K562 (cell line): ENCODE measurements at regions not wholly inside any gene's neighbourhood (a gene's known extent, or its start where the extent isn't known, plus 50 kb on each side); places are given as distances from the start of the nearest gene placed in this dataset.
A peak's percentile ranks its signal among the peaks of the same experiment; 100 is the strongest.

Source experiments
- ATAC-seq: fragments of 200-7000 bp; cut with Tn5 transposase; 3 replicates; pipeline ENCODE4 v1.9.1; 2020; ENCODE audit warnings: moderate library complexity
- BruUV-seq: library from RNA; stranded (reverse); fragments of 400-500 nt; replicated peaks from 2 replicates; lab custom pipeline; 2021; lab: Mats Ljungman, UMichigan
- CTCF ChIA-PET: fragments of 300-600 bp; formaldehyde crosslinking; extraction: SDS; loops from one replicate; lab custom pipeline; 2021; ENCODE audit warnings: low intra/inter-chr PET ratio; lab: Yijun Ruan, JAX
- POLR2A ChIA-PET: fragments of 300-600, 350-650 bp; sonication (Branson Sonifier 250); formaldehyde crosslinking; extraction: SDS; loops from one replicate; lab custom pipeline; 2021; ENCODE audit warnings: antibody characterized with exemption, inconsistent platforms; lab: Yijun Ruan, JAX
- DNase-seq, 4 experiments: peaks; one replicate each; pipeline versions ENCODE4 v3.0.0 to v3.0.0-alpha.2; 2011 to 2018; ENCODE audit warnings: low spot score in 3 of 4, mixed read lengths in 3 of 4; ENCODE audit errors: extremely low read depth in 1 of 4
- FAIRE-seq: peaks from 2 replicates; lab custom pipeline; 2011; peaks lifted over from hg19 to GRCh38; lab: Jason Lieb, UNC
- H2AFZ ChIP-seq: 2 replicates; pipeline ENCODE4 v1.6.0; 2011; ENCODE audit warnings: low read depth, low read length, control low read depth, inconsistent platforms
- H3K27ac ChIP-seq: fragments of 200-600 bp; 3 replicates; pipeline ENCODE4 v1.8.0; 2011; ENCODE audit warnings: low read depth, mild to moderate bottlenecking, control low read depth, inconsistent platforms, low read length, moderate library complexity, mixed read lengths; ENCODE audit errors: extremely low read depth
- H3K27me3 ChIP-seq, 2 experiments: fragments of 300-600 bp in 1 of 2; 2 replicates in 1 of 2; 3 replicates in 1 of 2; pipeline versions ENCODE4 v1.6.0 to v1.8.0; 2011; ENCODE audit warnings: inconsistent platforms in 2 of 2, low read length in 2 of 2, mild to moderate bottlenecking in 1 of 2, mixed read lengths in 1 of 2, moderate library complexity in 1 of 2; ENCODE audit not compliant: control insufficient read depth in 2 of 2, insufficient read depth in 2 of 2
- H3K36me3 ChIP-seq: fragments of 300-600 bp; 3 replicates; pipeline ENCODE4 v1.8.0; 2011; ENCODE audit warnings: mild to moderate bottlenecking, low read length, inconsistent platforms; ENCODE audit not compliant: control insufficient read depth, insufficient read depth
- H3K4me1 ChIP-seq, 2 experiments: fragments of 200-600 bp in 1 of 2; replicated peaks in 1 of 2; 2 replicates in 1 of 2; 3 replicates in 1 of 2; pipeline versions ENCODE4 v1.5.1 to v1.8.0; 2011; ENCODE audit warnings: inconsistent platforms in 2 of 2, low read length in 2 of 2, mild to moderate bottlenecking in 1 of 2, mixed read lengths in 1 of 2, moderate library complexity in 1 of 2; ENCODE audit not compliant: control insufficient read depth in 2 of 2, insufficient read depth in 2 of 2
- H3K4me2 ChIP-seq: 2 replicates; pipeline ENCODE4 v1.6.1; 2011; ENCODE audit warnings: low read length, control low read depth, inconsistent platforms, mixed read lengths; ENCODE audit not compliant: insufficient read depth
- H3K4me3 ChIP-seq: fragments of 200-600 bp; sonication (generic), shearing (Covaris generic); 2 replicates; pipeline ENCODE4 v1.5.1; 2016; ENCODE audit warnings: control low read depth, inconsistent platforms
- H3K79me2 ChIP-seq: fragments of 200-600 bp; 3 replicates; pipeline ENCODE4 v1.8.0; 2011; ENCODE audit warnings: low read length, inconsistent platforms; ENCODE audit not compliant: control insufficient read depth, insufficient read depth
- H3K9ac ChIP-seq, 2 experiments: 2 replicates each; pipeline versions ENCODE4 v1.6.0 to v1.6.1; 2011; ENCODE audit warnings: low read depth in 2 of 2, low read length in 2 of 2, control low read depth in 1 of 2, inconsistent platforms in 1 of 2, mild to moderate bottlenecking in 1 of 2, mixed read lengths in 1 of 2; ENCODE audit not compliant: insufficient read depth in 1 of 2
- H3K9me1 ChIP-seq: one replicate; pipeline ENCODE4 v1.6.0; 2011; ENCODE audit warnings: inconsistent platforms, mild to moderate bottlenecking, low read length, moderate library complexity; ENCODE audit not compliant: control insufficient read depth, insufficient read depth
- H3K9me3 ChIP-seq: replicated peaks from 2 replicates; pipeline ENCODE4 v1.5.1; 2011; ENCODE audit warnings: low read depth, low read length, inconsistent platforms; ENCODE audit not compliant: control insufficient read depth, insufficient read depth
- H4K20me1 ChIP-seq: replicated peaks from 2 replicates; pipeline ENCODE4 v1.6.1; 2011; ENCODE audit warnings: low read length, inconsistent platforms, mixed read lengths; ENCODE audit not compliant: control insufficient read depth, insufficient read depth
- CBX5 ChIP-seq: IDR thresholded peaks from 2 replicates; pipeline ENCODE4 v1.6.1; 2014; ENCODE audit warnings: low read depth, borderline replicate concordance
- COPS2 ChIP-seq: fragments of 450-650 bp; conservative IDR thresholded peaks from 2 replicates; pipeline ENCODE4 v1.6.1; 2016; ENCODE audit warnings: mild to moderate bottlenecking, moderate library complexity
- CREM ChIP-seq: IDR thresholded peaks from 2 replicates; pipeline ENCODE4 v1.6.1; 2014; ENCODE audit warnings: antibody characterized with exemption, low read depth
- OTX1 ChIP-seq: fragments of 450-650 bp; formaldehyde crosslinking; IDR thresholded peaks from 2 replicates; pipeline ENCODE4 v1.4.0; 2022; ENCODE audit warnings: mild to moderate bottlenecking
- PTRF ChIP-seq: fragments of 450-650 bp; IDR thresholded peaks from 2 replicates; pipeline ENCODE4 v1.6.1; 2016; ENCODE audit warnings: mild to moderate bottlenecking, missing genetic modification characterization, missing compliant biosample characterization
- RAD51 ChIP-seq: fragments of 450-650 bp; IDR thresholded peaks from 2 replicates; pipeline ENCODE4 v1.7.1; 2016; ENCODE audit warnings: low read depth, mild to moderate bottlenecking, borderline replicate concordance
- ZBTB17 ChIP-seq: fragments of 450-650 bp; formaldehyde crosslinking; IDR thresholded peaks from 2 replicates; pipeline ENCODE4 v1.4.0; 2020; ENCODE audit warnings: mild to moderate bottlenecking
- ZFPM2 ChIP-seq: fragments of 250-450 bp; sonication (Bioruptor Pico); IDR thresholded peaks from 2 replicates; pipeline ENCODE4 v1.5.1; 2022; ENCODE audit warnings: mild to moderate bottlenecking
- ZNF143 ChIP-seq: sonication (generic); formaldehyde crosslinking; IDR thresholded peaks from 2 replicates; pipeline ENCODE4 v1.9.0; 2022; ENCODE audit warnings: mild to moderate bottlenecking, missing genetic modification reagents
- ZNF217 ChIP-seq: sonication (generic); formaldehyde crosslinking; IDR thresholded peaks from 2 replicates; pipeline ENCODE4 v1.8.0; 2022; ENCODE audit warnings: mild to moderate bottlenecking, missing genetic modification reagents
- ZNF282 ChIP-seq: sonication (generic); formaldehyde crosslinking; IDR thresholded peaks from 2 replicates; pipeline ENCODE4 v1.8.1; 2023; ENCODE audit warnings: missing genetic modification reagents
- ZNF507 ChIP-seq: conservative IDR thresholded peaks from 2 replicates; pipeline ENCODE4 v1.6.1; 2017; ENCODE audit warnings: missing genetic modification characterization, missing compliant biosample characterization
- WGBS: fragments of 100-300 bp; shearing (Covaris generic); methylation state at CpG from one replicate; pipeline ENCODE4 v1.1.6; 2016; ENCODE audit warnings: low coverage, mixed read lengths; ENCODE audit not compliant: insufficient coverage; ENCODE audit errors: missing lambda C conversion rate; 5-methylcytosine and 5-hydroxymethylcytosine counted together
- in situ Hi-C: fragments of 300-500 bp; cut with MboI; formaldehyde crosslinking; loops from 4 replicates; pipeline ENCODE4 v1.15.0; 2018; ENCODE audit warnings: inconsistent platforms, mixed read lengths
- intact Hi-C: fragments of 100-400 bp; cut with micrococcal nuclease; formaldehyde crosslinking; loops from 2 replicates; pipeline ENCODE4 v1.14.2; 2022
- TF ChIP-seq, protein P1 (sequence below), 2 experiments: fragments of 450-650 bp in 1 of 2; IDR thresholded peaks; 2 replicates each; pipeline ENCODE4 v1.6.1; 2011 to 2017; ENCODE audit warnings: low read depth in 2 of 2, antibody characterized with exemption in 1 of 2, borderline replicate concordance in 1 of 2, low read length in 1 of 2, mild to moderate bottlenecking in 1 of 2, mixed read lengths in 1 of 2; ENCODE audit not compliant: control insufficient read depth in 1 of 2
- TF ChIP-seq, protein P2 (sequence below): IDR thresholded peaks from 2 replicates; pipeline ENCODE4 v1.6.1; 2012; ENCODE audit warnings: low read depth, low read length, improper control_type of control experiment, borderline replicate concordance
- TF ChIP-seq, protein P3 (sequence below): IDR thresholded peaks from 3 replicates; pipeline ENCODE4 v1.6.1; 2011; ENCODE audit warnings: borderline replicate concordance, mild to moderate bottlenecking; ENCODE audit not compliant: insufficient read length, insufficient read depth
- TF ChIP-seq, protein P4 (sequence below): fragments of 250-450 bp; sonication (Bioruptor Pico); IDR thresholded peaks from 2 replicates; pipeline ENCODE4 v1.5.1; 2021; ENCODE audit warnings: mild to moderate bottlenecking

DNA sequence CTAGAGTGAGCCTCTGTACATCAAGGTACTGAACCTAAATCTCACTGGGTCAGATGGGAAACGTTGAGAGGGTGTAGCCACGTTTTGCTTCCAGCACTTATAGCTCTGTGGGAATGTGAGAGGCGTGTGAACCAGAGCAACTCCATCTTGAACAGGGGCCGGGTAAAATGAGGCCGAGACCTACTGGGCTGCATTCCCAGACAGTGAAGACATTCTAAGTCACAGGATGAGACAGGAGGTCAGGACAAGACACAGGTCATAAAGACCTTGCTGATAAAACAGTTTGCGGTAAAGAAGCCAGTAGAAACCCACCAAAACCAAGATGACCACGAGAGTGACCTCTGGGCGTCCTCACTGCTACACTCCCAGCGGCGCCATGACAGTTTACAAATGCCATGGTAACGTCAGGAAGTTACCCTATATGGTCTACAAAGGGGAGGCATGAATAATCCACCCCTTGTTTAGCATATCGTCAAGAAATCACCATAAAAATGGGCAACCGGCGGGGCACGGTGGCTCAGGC lies 63.4 kb upstream of the NCOR2 start:
- ATAC-seq = no peak
- FAIRE-seq = no peak
- DNase-seq = no peak
- in situ Hi-C loops (no loop called here), intact Hi-C loops (no loop called here)
- no peak overlapping the region for H3K4me3 ChIP-seq
- 60% methylated on average over 15 of the region's 15 CpGs for WGBS
- CTCF ChIA-PET = no interaction called here
- H3K4me1 ChIP-seq = peaks cover 41 to 42% of the 10 kb centered on the region in 2 experiments
- no peaks in the 10 kb centered on the region for H4K20me1 ChIP-seq
- H3K27ac ChIP-seq = peak overlapping the region; percentile 17; the same call in 2 of the 3 replicates
- peak overlapping the region; percentile 23; the same call in 1 of the 2 replicates for H2AFZ ChIP-seq
- BruUV-seq = no TSS peak
- H3K27me3 ChIP-seq = no peaks in the 10 kb centered on the region
- no peaks in the 10 kb centered on the region for H3K9me1 ChIP-seq
- peaks cover 5% of the 10 kb centered on the region; the same call in 1 of the 2 replicates for H3K9me3 ChIP-seq
- POLR2A ChIA-PET = interaction anchor here (0.6 kb wide), 1 partner anchor 10 kb away, joined by 3 read pairs; no protein-coding TSS in a partner anchor
- H3K36me3 ChIP-seq = no peaks in the 10 kb centered on the region
- H3K4me2 ChIP-seq = no peak overlapping the region
- no peak overlapping the region for H3K9ac ChIP-seq
- H3K79me2 ChIP-seq = no peaks in the 10 kb centered on the region
- TF ChIP-seq, protein P1, sequence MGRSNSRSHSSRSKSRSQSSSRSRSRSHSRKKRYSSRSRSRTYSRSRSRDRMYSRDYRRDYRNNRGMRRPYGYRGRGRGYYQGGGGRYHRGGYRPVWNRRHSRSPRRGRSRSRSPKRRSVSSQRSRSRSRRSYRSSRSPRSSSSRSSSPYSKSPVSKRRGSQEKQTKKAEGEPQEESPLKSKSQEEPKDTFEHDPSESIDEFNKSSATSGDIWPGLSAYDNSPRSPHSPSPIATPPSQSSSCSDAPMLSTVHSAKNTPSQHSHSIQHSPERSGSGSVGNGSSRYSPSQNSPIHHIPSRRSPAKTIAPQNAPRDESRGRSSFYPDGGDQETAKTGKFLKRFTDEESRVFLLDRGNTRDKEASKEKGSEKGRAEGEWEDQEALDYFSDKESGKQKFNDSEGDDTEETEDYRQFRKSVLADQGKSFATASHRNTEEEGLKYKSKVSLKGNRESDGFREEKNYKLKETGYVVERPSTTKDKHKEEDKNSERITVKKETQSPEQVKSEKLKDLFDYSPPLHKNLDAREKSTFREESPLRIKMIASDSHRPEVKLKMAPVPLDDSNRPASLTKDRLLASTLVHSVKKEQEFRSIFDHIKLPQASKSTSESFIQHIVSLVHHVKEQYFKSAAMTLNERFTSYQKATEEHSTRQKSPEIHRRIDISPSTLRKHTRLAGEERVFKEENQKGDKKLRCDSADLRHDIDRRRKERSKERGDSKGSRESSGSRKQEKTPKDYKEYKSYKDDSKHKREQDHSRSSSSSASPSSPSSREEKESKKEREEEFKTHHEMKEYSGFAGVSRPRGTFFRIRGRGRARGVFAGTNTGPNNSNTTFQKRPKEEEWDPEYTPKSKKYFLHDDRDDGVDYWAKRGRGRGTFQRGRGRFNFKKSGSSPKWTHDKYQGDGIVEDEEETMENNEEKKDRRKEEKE (IDR thresholded peaks at IDR 0.05; ENCODE audit: borderline replicate concordance in 1 of 2, control insufficient read depth in 1 of 2, low read depth in 2 of 2, low read length in 1 of 2) = no peak
- TF ChIP-seq ZNF282 (CRISPR knock-in tag) (no peak), CBX5 (no peak), RAD51 (no peak), PTRF (tag) (peak; percentile 86), OTX1 (CRISPR knock-in tag) (0 out of 2 replicates have a peak, but pooled peaks have one; percentile 15), COPS2 (no peak), ZNF507 (tag) (no peak), CREM (no peak), ZFPM2 (no peak), ZNF217 (CRISPR knock-in tag) (no peak), ZBTB17 (CRISPR knock-in tag) (peak; percentile 86), ZNF143 (CRISPR knock-in tag) (no peak)
- TF ChIP-seq, protein P2, sequence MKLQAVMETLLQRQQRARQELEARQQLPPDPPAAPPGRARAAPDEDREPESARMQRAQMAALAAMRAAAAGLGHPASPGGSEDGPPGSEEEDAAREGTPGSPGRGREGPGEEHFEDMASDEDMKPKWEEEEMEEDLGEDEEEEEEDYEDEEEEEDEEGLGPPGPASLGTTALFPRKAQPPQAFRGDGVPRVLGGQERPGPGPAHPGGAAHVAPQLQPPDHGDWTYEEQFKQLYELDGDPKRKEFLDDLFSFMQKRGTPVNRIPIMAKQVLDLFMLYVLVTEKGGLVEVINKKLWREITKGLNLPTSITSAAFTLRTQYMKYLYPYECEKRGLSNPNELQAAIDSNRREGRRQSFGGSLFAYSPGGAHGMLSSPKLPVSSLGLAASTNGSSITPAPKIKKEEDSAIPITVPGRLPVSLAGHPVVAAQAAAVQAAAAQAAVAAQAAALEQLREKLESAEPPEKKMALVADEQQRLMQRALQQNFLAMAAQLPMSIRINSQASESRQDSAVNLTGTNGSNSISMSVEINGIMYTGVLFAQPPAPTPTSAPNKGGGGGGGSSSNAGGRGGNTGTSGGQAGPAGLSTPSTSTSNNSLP = no peak
- TF ChIP-seq, protein P3, sequence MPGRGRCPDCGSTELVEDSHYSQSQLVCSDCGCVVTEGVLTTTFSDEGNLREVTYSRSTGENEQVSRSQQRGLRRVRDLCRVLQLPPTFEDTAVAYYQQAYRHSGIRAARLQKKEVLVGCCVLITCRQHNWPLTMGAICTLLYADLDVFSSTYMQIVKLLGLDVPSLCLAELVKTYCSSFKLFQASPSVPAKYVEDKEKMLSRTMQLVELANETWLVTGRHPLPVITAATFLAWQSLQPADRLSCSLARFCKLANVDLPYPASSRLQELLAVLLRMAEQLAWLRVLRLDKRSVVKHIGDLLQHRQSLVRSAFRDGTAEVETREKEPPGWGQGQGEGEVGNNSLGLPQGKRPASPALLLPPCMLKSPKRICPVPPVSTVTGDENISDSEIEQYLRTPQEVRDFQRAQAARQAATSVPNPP = no peak
- TF ChIP-seq, protein P4, sequence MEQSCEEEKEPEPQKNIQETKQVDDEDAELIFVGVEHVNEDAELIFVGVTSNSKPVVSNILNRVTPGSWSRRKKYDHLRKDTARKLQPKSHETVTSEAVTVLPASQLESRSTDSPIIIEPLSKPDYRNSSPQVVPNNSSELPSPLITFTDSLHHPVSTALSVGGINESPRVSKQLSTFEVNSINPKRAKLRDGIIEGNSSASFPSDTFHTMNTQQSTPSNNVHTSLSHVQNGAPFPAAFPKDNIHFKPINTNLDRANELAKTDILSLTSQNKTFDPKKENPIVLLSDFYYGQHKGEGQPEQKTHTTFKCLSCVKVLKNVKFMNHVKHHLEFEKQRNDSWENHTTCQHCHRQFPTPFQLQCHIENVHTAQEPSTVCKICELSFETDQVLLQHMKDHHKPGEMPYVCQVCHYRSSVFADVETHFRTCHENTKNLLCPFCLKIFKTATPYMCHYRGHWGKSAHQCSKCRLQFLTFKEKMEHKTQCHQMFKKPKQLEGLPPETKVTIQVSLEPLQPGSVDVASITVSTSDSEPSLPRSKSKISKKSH (CRISPR knock-in tag) = no peak
